PC-9 (cell line): ENCODE measurements at regions not wholly inside any gene's neighbourhood (a gene's known extent, or its start where the extent isn't known, plus 50 kb on each side); places are given as distances from the start of the nearest gene placed in this dataset.

Experiments used
- BruUV-seq: library from RNA; stranded (reverse); fragments of 400-500 nt; replicated peaks from 2 replicates; lab custom pipeline; 2021; lab: Mats Ljungman, UMichigan
- CTCF ChIA-PET: fragments of 300-600 bp; sonication (Branson Sonifier 250); formaldehyde crosslinking; loops from one replicate; lab custom pipeline; 2022; ENCODE audit warnings: antibody characterized with exemption; lab: Charles Lee
- POLR2A ChIA-PET: fragments of 300-600 bp; sonication (Branson Sonifier 250); formaldehyde crosslinking; loops from one replicate; lab custom pipeline; 2022; ENCODE audit warnings: antibody characterized with exemption; ENCODE audit not compliant: unreplicated experiment; lab: Charles Lee
- DNase-seq, 2 experiments: peaks; one replicate each; pipeline versions ENCODE4 v3.0.0 to v3.0.0-alpha.2; 2015 to 2022; ENCODE audit warnings: mixed read lengths in 1 of 2
- H2AFZ ChIP-seq: fragments of 200-600 bp; sonication (generic); 2 replicates; pipeline ENCODE4 v1.8.1; 2017; ENCODE audit warnings: antibody characterized with exemption
- H3F3A ChIP-seq: fragments of 200-600 bp; sonication (generic); 2 replicates; pipeline ENCODE4 v1.8.1; 2017; ENCODE audit warnings: antibody characterized with exemption, mild to moderate bottlenecking, low read depth; ENCODE audit not compliant: insufficient read depth
- H3K27ac ChIP-seq: fragments of 200-600 bp; sonication (generic); 2 replicates; pipeline ENCODE4 v1.6.1; 2016; ENCODE audit warnings: mixed run types
- H3K27me3 ChIP-seq: fragments of 200-600 bp; sonication (generic); 2 replicates; pipeline ENCODE4 v1.6.1; 2016; ENCODE audit warnings: low read depth, mixed run types; ENCODE audit not compliant: insufficient read depth
- H3K36me3 ChIP-seq: fragments of 200-600 bp; sonication (generic); 2 replicates; pipeline ENCODE4 v1.6.1; 2016; ENCODE audit warnings: low read depth, mixed run types
- H3K4me1 ChIP-seq: fragments of 200-600 bp; sonication (generic); replicated peaks from 2 replicates; pipeline ENCODE4 v1.6.1; 2016; ENCODE audit warnings: mixed run types; ENCODE audit not compliant: insufficient read depth
- H3K4me2 ChIP-seq: fragments of 200-600 bp; sonication (generic); 2 replicates; pipeline ENCODE4 v1.6.1; 2017; ENCODE audit warnings: mixed run types
- H3K4me3 ChIP-seq: fragments of 200-600 bp; sonication (generic); 2 replicates; pipeline ENCODE4 v1.6.1; 2016; ENCODE audit warnings: mixed run types
- H3K79me2 ChIP-seq: fragments of 200-600 bp; sonication (generic); 2 replicates; pipeline ENCODE4 v1.6.1; 2017; ENCODE audit warnings: low read depth, mixed run types
- H3K9me2 ChIP-seq: fragments of 200-600 bp; sonication (generic); 2 replicates; pipeline ENCODE4 v1.8.1; 2017; ENCODE audit warnings: mild to moderate bottlenecking; ENCODE audit not compliant: insufficient read depth
- H3K9me3 ChIP-seq: fragments of 200-600 bp; sonication (generic); 2 replicates; pipeline ENCODE4 v1.8.1; 2016; ENCODE audit warnings: low read depth; ENCODE audit not compliant: insufficient read depth
- H4K20me1 ChIP-seq: fragments of 200-600 bp; sonication (generic); 2 replicates; pipeline ENCODE4 v1.8.1; 2017; ENCODE audit not compliant: insufficient read depth
- EZH2 ChIP-seq: fragments of 200-600 bp; sonication (generic); IDR thresholded peaks from 2 replicates; pipeline ENCODE4 v1.8.0; 2017; ENCODE audit warnings: antibody characterized with exemption, low read depth
- intact Hi-C: fragments of 100-400 bp; cut with micrococcal nuclease; formaldehyde crosslinking; loops from one replicate; pipeline ENCODE4 v1.10.0; 2022; ENCODE audit not compliant: unreplicated experiment
- TF ChIP-seq, protein P1 (sequence below): fragments of 200-600 bp; sonication (generic); conservative IDR thresholded peaks from 2 replicates; pipeline ENCODE4 v1.6.1; 2017; ENCODE audit warnings: mixed run types, antibody characterized with exemption, mild to moderate bottlenecking, moderate library complexity

GRCh38 chr11:42255906-42256305, 796.5 kb upstream of the LRRC4C start:
- H3K79me2 ChIP-seq, result no peaks in the 10 kb centered on the region
- H3K4me3 ChIP-seq, result no peak overlapping the region
- no peaks in the 10 kb centered on the region for H3K9me3 ChIP-seq
- H3K36me3 ChIP-seq, result no peaks in the 10 kb centered on the region
- no peak overlapping the region for H2AFZ ChIP-seq
- no TSS peak for BruUV-seq
- no peak for TF ChIP-seq EZH2
- TF ChIP-seq, protein P1, sequence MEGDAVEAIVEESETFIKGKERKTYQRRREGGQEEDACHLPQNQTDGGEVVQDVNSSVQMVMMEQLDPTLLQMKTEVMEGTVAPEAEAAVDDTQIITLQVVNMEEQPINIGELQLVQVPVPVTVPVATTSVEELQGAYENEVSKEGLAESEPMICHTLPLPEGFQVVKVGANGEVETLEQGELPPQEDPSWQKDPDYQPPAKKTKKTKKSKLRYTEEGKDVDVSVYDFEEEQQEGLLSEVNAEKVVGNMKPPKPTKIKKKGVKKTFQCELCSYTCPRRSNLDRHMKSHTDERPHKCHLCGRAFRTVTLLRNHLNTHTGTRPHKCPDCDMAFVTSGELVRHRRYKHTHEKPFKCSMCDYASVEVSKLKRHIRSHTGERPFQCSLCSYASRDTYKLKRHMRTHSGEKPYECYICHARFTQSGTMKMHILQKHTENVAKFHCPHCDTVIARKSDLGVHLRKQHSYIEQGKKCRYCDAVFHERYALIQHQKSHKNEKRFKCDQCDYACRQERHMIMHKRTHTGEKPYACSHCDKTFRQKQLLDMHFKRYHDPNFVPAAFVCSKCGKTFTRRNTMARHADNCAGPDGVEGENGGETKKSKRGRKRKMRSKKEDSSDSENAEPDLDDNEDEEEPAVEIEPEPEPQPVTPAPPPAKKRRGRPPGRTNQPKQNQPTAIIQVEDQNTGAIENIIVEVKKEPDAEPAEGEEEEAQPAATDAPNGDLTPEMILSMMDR, result no peak
- H4K20me1 ChIP-seq, result no peaks in the 10 kb centered on the region
- ChIA-PET POLR2A (no interaction called here), CTCF (no interaction called here)
- H3K27ac ChIP-seq, result no peak overlapping the region
- H3K27me3 ChIP-seq, result no peaks in the 10 kb centered on the region
- H3K9me2 ChIP-seq, result no peaks in the 10 kb centered on the region
- H3F3A ChIP-seq, result no peaks in the 10 kb centered on the region
- H3K4me1 ChIP-seq, result no peaks in the 10 kb centered on the region
- intact Hi-C loops, result no loop called here
- H3K4me2 ChIP-seq, result no peak overlapping the region
- DNase-seq, result no peak

DNA sequence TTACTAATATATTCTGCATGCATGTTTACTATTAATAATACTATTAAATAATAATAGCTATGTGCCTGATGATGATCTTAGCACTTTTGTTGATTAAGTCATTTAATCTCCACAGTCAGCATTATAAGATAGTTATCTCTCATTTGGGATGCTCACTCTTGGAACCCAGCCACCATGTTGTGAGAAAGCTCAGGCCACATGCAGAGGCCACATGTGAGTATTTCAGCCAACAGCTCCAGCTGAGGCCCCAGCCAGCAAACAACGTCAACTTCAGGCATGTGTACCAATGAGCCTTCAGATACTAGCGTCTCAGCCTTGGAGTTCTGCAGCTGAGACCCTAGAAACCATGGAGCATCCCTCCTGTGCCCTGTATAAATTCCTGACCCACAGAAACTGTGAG, 798.1 kb upstream of the LRRC4C start:
- Histone ChIP-seq H3K9me3 (no peaks in the 10 kb centered on the region), H4K20me1 (no peaks in the 10 kb centered on the region), H3K27ac (no peak overlapping the region), H3K36me3 (no peaks in the 10 kb centered on the region), H2AFZ (no peak overlapping the region), H3F3A (no peaks in the 10 kb centered on the region), H3K27me3 (no peaks in the 10 kb centered on the region), H3K9me2 (no peaks in the 10 kb centered on the region), H3K4me3 (no peak overlapping the region), H3K4me1 (no peaks in the 10 kb centered on the region), H3K4me2 (no peak overlapping the region), H3K79me2 (no peaks in the 10 kb centered on the region)
- TF ChIP-seq, protein P1, result no peak
- no peak for TF ChIP-seq EZH2
- CTCF ChIA-PET, result no interaction called here
- no TSS peak for BruUV-seq
- no peak for DNase-seq
- intact Hi-C loops, result no loop called here
- POLR2A ChIA-PET, result no interaction called here

GRCh38 chr11:42265072-42265471, 805.6 kb upstream of the LRRC4C start:
- no peaks in the 10 kb centered on the region for H3K36me3 ChIP-seq
- ChIA-PET CTCF (no interaction called here), POLR2A (no interaction called here)
- no TSS peak for BruUV-seq
- H3K4me1 ChIP-seq, result no peaks in the 10 kb centered on the region
- no peak overlapping the region for H3K4me3 ChIP-seq
- H3K9me3 ChIP-seq, result no peaks in the 10 kb centered on the region
- TF ChIP-seq, protein P1, result no peak
- no peak for TF ChIP-seq EZH2
- H3K4me2 ChIP-seq, result no peak overlapping the region
- H2AFZ ChIP-seq, result no peak overlapping the region; the same call in 1 of the 2 replicates
- no peaks in the 10 kb centered on the region for H4K20me1 ChIP-seq
- no peak overlapping the region for H3K27ac ChIP-seq
- no peaks in the 10 kb centered on the region for H3F3A ChIP-seq
- no peaks in the 10 kb centered on the region for H3K27me3 ChIP-seq
- intact Hi-C loops, result no loop called here
- DNase-seq, result no peak
- H3K9me2 ChIP-seq, result no peaks in the 10 kb centered on the region
- H3K79me2 ChIP-seq, result no peaks in the 10 kb centered on the region
